ENCODE measurements at regions not wholly inside any gene's neighbourhood (a gene's known extent, or its start where the extent isn't known, plus 50 kb on each side); places are given as distances from the start of the nearest gene placed in this dataset.

DNA sequence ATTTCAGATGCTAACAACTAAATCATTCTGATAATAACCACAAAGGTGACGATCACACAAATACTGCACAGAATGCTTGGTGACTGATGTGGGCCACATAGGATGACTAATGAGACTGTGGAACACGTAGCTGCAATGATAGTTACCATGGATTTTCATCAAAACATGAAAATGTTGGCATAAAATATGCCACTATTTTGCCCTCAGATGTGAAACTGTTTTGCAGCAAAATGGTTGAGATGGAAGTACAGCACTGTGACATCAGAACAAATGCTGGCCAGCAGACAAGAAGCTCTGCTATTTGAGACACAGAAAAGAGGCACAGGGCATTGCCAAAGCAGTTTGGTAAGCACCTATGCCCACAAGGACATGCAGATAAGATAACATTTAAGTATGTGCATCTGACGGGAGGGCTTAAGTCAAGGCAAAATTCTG is 83.8 kb downstream of the NIBAN1 start:
- 44 to 69% (median 58%) methylated on average over 3 of the region's 3 CpGs for WGBS, 5 donors
- H3K36me3 ChIP-seq = peaks cover 0 to 32% (median 0%) of the 10 kb centered on the region in 6 donors
- no peak for TF ChIP-seq POLR2A (IDR thresholded peaks at IDR 0.05)
- no peak for TF ChIP-seq POLR2AphosphoS5 (IDR thresholded peaks at IDR 0.05)
- TF ChIP-seq, protein P1, sequence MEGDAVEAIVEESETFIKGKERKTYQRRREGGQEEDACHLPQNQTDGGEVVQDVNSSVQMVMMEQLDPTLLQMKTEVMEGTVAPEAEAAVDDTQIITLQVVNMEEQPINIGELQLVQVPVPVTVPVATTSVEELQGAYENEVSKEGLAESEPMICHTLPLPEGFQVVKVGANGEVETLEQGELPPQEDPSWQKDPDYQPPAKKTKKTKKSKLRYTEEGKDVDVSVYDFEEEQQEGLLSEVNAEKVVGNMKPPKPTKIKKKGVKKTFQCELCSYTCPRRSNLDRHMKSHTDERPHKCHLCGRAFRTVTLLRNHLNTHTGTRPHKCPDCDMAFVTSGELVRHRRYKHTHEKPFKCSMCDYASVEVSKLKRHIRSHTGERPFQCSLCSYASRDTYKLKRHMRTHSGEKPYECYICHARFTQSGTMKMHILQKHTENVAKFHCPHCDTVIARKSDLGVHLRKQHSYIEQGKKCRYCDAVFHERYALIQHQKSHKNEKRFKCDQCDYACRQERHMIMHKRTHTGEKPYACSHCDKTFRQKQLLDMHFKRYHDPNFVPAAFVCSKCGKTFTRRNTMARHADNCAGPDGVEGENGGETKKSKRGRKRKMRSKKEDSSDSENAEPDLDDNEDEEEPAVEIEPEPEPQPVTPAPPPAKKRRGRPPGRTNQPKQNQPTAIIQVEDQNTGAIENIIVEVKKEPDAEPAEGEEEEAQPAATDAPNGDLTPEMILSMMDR (IDR thresholded peaks at IDR 0.05 in 8 of 11, conservative IDR thresholded peaks at IDR 0.05 in 3 of 11) = no peak
- no peaks in the 10 kb centered on the region for H3K27me3 ChIP-seq (replicated peaks in 1 of 7)
- intact Hi-C loops (cut with DNase I; ENCODE audit: low total_unique reads) = no loop called here
- H3K4me1 ChIP-seq = peaks cover 0 to 26% (median 10%) of the 10 kb centered on the region in 6 donors
- no peak for DNase-seq
- H3K9me3 ChIP-seq = no peaks in the 10 kb centered on the region
- no peak overlapping the region for H3K4me3 ChIP-seq
- H3K27ac ChIP-seq = peak overlapping the region in 3 of 8 donors; percentile 34 to 52 (median 44)

DNA sequence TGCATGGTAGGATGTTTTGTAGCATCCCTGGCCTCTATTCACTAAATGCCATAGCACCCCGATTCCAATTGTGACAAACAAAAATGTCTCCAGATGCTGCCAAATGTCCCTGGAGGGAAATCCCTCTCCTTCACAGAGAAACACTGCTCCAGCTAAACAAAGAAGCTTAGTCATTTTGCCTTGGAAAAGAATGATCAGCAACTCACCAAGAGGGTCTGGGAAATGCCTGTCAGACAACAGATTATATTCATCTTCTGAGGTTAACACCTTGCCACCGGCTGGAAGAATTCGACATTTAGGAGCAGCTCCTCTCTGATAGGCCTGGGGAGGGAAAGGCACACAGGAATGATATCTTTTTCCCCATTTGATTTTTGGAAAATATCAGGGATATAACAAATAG is 84.4 kb downstream of the NIBAN1 start:
- peaks cover 0 to 33% (median 10%) of the 10 kb centered on the region in 6 donors for H3K4me1 ChIP-seq
- no peaks in the 10 kb centered on the region for H3K27me3 ChIP-seq (replicated peaks in 1 of 7)
- H3K36me3 ChIP-seq = peaks cover 0 to 32% (median 0%) of the 10 kb centered on the region in 6 donors
- H3K4me3 ChIP-seq = no peak overlapping the region
- 58 to 85% (median 80%) methylated on average over 3 of the region's 3 CpGs for WGBS, 5 donors
- DNase-seq = no peak
- H3K9me3 ChIP-seq = no peaks in the 10 kb centered on the region
- TF ChIP-seq, protein P1 (IDR thresholded peaks at IDR 0.05 in 8 of 11, conservative IDR thresholded peaks at IDR 0.05 in 3 of 11) = no peak
- TF ChIP-seq POLR2AphosphoS5 (IDR thresholded peaks at IDR 0.05) = no peak
- no peak for TF ChIP-seq POLR2A (IDR thresholded peaks at IDR 0.05)
- peak overlapping the region in 2 of 8 donors; percentile 20 to 52 for H3K27ac ChIP-seq
- intact Hi-C loops (cut with DNase I; ENCODE audit: low total_unique reads) = no loop called here

DNA sequence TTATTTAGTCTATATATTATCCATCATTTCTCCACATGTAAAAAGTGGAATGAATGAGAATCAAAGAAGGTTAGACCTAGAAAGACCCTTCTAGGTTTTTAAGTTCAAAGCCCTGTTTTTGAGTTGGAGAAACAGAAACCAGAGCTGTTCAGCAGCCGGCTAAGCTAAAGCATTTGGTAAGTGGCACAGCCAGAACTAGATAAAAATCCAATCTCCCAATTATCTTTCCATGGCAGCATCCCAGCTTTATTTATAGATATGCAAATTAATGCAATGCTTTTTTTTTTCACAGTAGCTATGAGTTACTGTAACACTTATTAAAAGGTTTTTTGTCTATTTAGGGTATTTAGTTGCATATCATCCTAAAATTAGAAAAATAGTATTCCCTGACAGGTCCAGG is 85.1 kb downstream of the NIBAN1 start:
- no peak overlapping the region for H3K4me3 ChIP-seq
- WGBS, 5 donors = 81 to 92% (median 86%) methylated on average over 1 of the region's 1 CpG
- DNase-seq = no peak
- TF ChIP-seq POLR2A (IDR thresholded peaks at IDR 0.05) = no peak
- TF ChIP-seq, protein P1 (IDR thresholded peaks at IDR 0.05 in 8 of 11, conservative IDR thresholded peaks at IDR 0.05 in 3 of 11) = no peak
- no peak for TF ChIP-seq POLR2AphosphoS5 (IDR thresholded peaks at IDR 0.05)
- intact Hi-C loops (cut with DNase I; ENCODE audit: low total_unique reads) = no loop called here
- H3K4me1 ChIP-seq = peaks cover 0 to 35% (median 10%) of the 10 kb centered on the region in 6 donors
- H3K36me3 ChIP-seq = peaks cover 0 to 39% (median 0%) of the 10 kb centered on the region in 6 donors
- no peak overlapping the region for H3K27ac ChIP-seq
- no peaks in the 10 kb centered on the region for H3K9me3 ChIP-seq
- H3K27me3 ChIP-seq (replicated peaks in 1 of 7) = no peaks in the 10 kb centered on the region

DNA sequence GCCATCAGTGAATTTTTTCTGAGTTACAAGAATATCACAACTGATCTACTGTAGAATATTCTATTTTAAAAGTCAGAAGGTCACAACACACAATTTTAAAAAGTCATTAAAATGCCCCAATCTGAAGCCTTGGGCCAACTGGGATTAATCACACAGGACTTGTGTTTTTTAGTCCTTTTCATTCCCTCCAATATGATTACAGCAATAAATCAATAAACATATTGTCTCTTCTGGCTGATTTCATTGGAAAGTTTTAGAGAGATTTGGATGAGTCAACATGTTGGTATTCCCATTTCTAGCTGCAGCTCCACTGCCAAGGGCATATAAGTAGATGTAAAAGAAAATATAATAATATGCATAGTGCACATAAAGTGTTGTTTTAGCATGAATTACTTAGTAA is 85.8 kb downstream of the NIBAN1 start:
- no peaks in the 10 kb centered on the region for H3K27me3 ChIP-seq (replicated peaks in 1 of 7)
- peaks cover 0 to 35% (median 10%) of the 10 kb centered on the region in 6 donors for H3K4me1 ChIP-seq
- intact Hi-C loops (cut with DNase I; ENCODE audit: low total_unique reads) = no loop called here
- no peaks in the 10 kb centered on the region for H3K9me3 ChIP-seq
- H3K27ac ChIP-seq = no peak overlapping the region
- DNase-seq = no peak
- TF ChIP-seq POLR2A (IDR thresholded peaks at IDR 0.05) (no peak), POLR2AphosphoS5 (IDR thresholded peaks at IDR 0.05) (no peak)
- TF ChIP-seq, protein P1 (IDR thresholded peaks at IDR 0.05 in 8 of 11, conservative IDR thresholded peaks at IDR 0.05 in 3 of 11) = no peak
- peaks cover 0 to 42% (median 0%) of the 10 kb centered on the region in 6 donors for H3K36me3 ChIP-seq
- H3K4me3 ChIP-seq = no peak overlapping the region

All from spleen (tissue), 11 donors.